SK-N-MC (cell line): ENCODE measurements at regions not wholly inside any gene's neighbourhood (a gene's known extent, or its start where the extent isn't known, plus 50 kb on each side); places are given as distances from the start of the nearest gene placed in this dataset.

ENCODE experiments used
- DNase-seq: peaks from one replicate; pipeline ENCODE4 v3.0.0-alpha.2; 2011; ENCODE audit warnings: low read depth, low spot score
- H3K27ac ChIP-seq: fragments of 200-600 bp; sonication (generic); 2 replicates; pipeline ENCODE4 v1.5.1; 2016; ENCODE audit warnings: mixed run types
- H3K36me3 ChIP-seq: fragments of 200-600 bp; sonication (generic); 2 replicates; pipeline ENCODE4 v1.6.1; 2017; ENCODE audit warnings: antibody characterized with exemption, low read length, mixed read lengths; ENCODE audit not compliant: insufficient read depth
- H3K4me3 ChIP-seq: fragments of 200-600 bp; sonication (generic); 2 replicates; pipeline ENCODE4 v1.5.1; 2016
- H3K9ac ChIP-seq: fragments of 200-600 bp; sonication (generic); 2 replicates; pipeline ENCODE4 v1.8.0; 2017; ENCODE audit warnings: mixed run types, mixed read lengths; ENCODE audit not compliant: insufficient read length
- H3K9me3 ChIP-seq: fragments of 200-600 bp; sonication (generic); 2 replicates; pipeline ENCODE4 v1.6.1; 2017; ENCODE audit warnings: low read depth, mild to moderate bottlenecking, antibody characterized with exemption, low read length, moderate library complexity, mixed read lengths
- EZH2 ChIP-seq: fragments of 200-600 bp; sonication (generic); IDR thresholded peaks from one replicate; pipeline ENCODE4 v1.6.1; 2017; ENCODE audit warnings: antibody characterized with exemption
- FOXP2 ChIP-seq: optimal IDR thresholded peaks from 2 replicates; pipeline ENCODE3; 2011; ENCODE audit warnings: mild to moderate bottlenecking, moderate library complexity; ENCODE audit not compliant: insufficient read depth; ENCODE audit errors: extremely low read length, control extremely low read depth
- POLR2AphosphoS5 ChIP-seq: IDR thresholded peaks from 2 replicates; pipeline ENCODE4 v1.6.1; 2012; ENCODE audit warnings: mild to moderate bottlenecking, low read depth, low read length, borderline replicate concordance

DNA sequence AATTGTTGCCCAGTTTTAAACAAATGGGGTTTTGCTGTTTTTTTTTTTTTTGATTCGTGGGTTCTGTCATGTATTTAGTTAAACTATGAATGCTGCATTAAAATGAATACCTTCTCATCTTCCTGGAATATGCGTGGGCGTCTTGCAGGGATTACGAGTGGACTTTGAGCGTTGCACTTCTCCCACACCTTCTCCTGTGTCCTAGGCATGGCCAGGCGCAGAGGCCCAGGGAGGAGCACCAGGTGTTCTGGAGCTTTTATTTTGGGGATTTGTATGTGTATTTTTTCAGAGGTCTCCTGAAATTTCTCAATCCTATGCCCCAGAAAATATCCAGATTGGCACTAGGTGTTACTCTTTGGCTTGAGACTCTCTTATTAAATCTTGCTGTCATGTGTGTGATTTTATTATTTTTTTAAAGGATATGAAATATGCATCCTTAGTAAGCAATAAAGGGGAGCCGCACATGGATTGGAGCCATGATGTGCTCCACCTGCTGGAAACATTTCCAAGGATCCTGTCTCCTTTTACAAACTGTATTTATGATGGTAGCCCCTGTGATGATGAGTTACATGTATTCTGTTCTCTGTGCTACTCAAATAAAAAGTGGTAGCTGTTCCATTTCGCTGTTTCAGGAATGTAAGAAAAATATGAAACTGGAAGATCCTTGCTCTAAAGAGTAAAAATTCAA lies 482.2 kb upstream of the KLF6 start:
- TF ChIP-seq POLR2AphosphoS5 (no peak), EZH2 (no peak), FOXP2 (no peak)
- no peaks in the 10 kb centered on the region for H3K9me3 ChIP-seq
- H3K9ac ChIP-seq = no peak overlapping the region
- H3K27ac ChIP-seq = no peak overlapping the region
- DNase-seq = no peak
- no peaks in the 10 kb centered on the region for H3K36me3 ChIP-seq
- H3K4me3 ChIP-seq = no peak overlapping the region

DNA sequence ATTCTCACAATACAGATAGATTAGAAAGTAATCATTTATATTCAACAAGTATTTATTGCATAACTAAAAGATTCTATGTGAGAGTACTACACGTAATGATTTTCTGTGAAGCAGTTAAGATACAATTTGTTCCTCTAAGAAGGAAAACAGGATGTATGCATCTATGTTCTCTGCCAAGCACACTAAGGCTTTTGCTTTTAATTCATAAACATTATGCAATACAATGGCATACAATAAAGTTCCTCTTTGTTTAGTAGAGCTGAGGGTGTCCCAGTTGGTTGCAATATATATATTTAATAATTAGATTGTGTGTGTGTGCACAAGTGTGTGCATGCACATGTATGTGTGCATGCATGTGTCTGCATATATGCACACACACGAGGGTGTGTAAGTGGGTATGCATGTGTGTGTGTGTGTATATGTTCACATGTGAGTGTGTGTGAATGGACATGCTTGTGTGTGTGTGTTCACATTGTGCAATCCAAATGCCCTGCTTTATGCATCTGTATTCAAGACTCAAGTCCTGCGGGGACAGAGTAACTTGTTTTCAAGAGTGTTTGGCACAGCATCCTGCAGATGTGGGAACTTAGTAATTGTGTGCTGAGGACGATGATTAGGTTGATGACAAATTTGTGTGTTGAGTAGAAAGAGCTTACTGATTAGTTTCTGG lies 481.5 kb upstream of the KLF6 start:
- no peak overlapping the region for H3K27ac ChIP-seq
- H3K9me3 ChIP-seq = no peaks in the 10 kb centered on the region
- H3K9ac ChIP-seq = no peak overlapping the region
- no peaks in the 10 kb centered on the region for H3K36me3 ChIP-seq
- DNase-seq = no peak
- TF ChIP-seq EZH2 (no peak), POLR2AphosphoS5 (no peak), FOXP2 (no peak)
- no peak overlapping the region for H3K4me3 ChIP-seq

DNA sequence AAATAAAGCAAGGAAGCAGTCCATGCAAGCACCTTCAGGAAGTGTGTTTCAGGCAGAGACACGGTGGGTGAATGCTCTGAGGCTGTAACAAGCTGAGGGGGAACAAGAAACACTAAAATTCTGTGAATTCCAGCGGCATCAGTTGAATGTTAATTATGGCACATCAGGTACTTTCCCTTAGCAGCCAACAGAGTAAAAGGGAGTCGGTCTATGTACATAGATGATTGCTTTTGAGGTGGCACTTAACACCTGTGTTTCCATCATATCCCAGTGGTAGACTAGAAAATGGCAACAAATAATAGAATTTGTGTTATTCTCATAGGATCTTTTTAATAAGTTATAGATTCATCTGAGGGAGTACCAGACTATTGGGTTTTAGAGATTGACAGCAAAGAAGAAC lies 481.0 kb upstream of the KLF6 start:
- no peak overlapping the region for H3K9ac ChIP-seq
- TF ChIP-seq FOXP2 (no peak), EZH2 (no peak), POLR2AphosphoS5 (no peak)
- no peak overlapping the region for H3K27ac ChIP-seq
- no peak overlapping the region for H3K4me3 ChIP-seq
- no peaks in the 10 kb centered on the region for H3K36me3 ChIP-seq
- H3K9me3 ChIP-seq = no peaks in the 10 kb centered on the region
- DNase-seq = no peak

DNA sequence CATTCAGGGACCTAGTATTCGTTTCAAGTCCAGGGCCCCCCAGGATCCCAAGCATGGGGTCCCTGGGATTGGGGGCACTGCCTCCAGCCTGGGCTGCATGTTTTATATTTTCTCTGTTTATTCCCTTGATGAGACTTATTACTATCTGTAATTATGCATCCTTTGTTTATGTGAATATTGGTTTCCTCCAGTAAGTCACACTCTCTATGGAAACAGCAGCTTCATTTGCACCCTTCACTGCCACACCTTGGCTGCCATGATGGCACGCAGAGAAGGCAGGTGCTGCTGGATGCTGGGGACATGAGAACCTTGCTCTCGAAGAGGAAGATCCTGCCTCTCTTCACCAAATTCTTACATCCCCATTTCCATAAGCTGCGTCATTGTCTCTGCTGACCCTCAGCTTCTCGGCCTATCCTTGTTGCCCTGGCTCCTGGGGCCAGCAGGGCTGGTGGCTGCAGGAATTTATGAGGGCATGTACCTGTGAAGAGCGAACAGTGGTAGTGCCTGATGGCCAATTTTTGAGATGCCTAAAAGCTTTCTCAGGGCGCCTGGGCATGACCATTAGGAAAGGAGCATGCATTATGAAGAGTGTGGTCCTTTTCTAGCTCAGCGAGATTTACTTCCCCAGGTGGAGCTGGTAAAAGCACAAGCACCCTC lies 479.3 kb upstream of the KLF6 start:
- DNase-seq = no peak
- no peak overlapping the region for H3K9ac ChIP-seq
- H3K4me3 ChIP-seq = no peak overlapping the region
- no peaks in the 10 kb centered on the region for H3K36me3 ChIP-seq
- no peaks in the 10 kb centered on the region for H3K9me3 ChIP-seq
- TF ChIP-seq FOXP2 (no peak), EZH2 (no peak), POLR2AphosphoS5 (no peak)
- no peak overlapping the region for H3K27ac ChIP-seq

DNA sequence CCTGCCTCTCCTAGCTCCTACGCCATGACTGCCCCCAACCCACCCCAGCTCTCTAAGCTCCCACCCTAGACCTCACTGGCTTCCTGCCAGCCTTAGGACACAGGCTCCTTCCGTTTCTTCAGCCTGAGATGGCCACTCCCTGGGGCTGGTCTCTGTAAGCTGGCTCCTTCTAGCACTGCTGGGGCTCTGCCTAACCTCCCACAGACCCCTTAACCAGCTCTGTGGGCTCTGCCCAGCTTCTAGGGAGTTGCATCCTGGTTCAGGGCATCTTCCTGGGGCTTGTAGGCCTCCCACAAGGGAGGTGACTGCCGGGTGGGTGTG lies 478.6 kb upstream of the KLF6 start:
- no peaks in the 10 kb centered on the region for H3K36me3 ChIP-seq
- DNase-seq = no peak
- TF ChIP-seq POLR2AphosphoS5 = no peak
- no peak for TF ChIP-seq EZH2
- no peak overlapping the region for H3K27ac ChIP-seq
- no peak overlapping the region for H3K9ac ChIP-seq
- no peak overlapping the region for H3K4me3 ChIP-seq
- H3K9me3 ChIP-seq = no peaks in the 10 kb centered on the region

DNA sequence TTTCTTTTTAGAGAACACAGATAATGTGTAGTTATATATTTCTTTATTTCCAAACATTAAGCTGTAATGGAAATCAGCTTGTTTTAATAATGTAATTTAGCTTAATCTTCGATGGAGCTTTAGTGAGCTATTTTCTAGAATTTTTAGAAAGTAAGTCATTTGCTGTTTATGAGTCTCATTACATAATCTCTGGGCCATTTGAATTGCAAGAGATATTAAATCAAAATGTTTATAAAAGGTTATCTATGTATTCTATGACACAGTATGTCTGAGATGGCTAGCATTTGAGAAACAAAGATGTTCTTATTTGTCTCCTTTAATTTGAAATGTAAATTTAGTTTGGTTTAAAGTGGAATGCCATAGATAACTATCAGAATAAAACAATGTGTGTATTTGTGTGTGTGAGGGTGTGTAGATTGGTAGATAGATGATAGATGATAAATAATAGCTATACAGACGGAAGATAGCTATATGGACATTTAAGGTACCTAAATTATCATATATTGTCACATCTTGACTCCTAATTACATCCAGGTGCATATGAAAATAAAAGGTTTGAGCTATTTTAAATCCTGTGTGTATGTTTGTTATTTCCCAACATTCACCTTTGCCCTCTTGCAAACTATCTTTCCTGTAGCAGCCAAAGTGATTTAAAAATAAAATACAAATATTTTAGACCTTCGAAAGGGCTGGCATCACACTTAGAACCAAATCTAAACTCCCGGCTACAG lies 478.0 kb upstream of the KLF6 start:
- DNase-seq = no peak
- no peak for TF ChIP-seq POLR2AphosphoS5
- TF ChIP-seq FOXP2 = no peak
- TF ChIP-seq EZH2 = no peak
- H3K4me3 ChIP-seq = no peak overlapping the region
- H3K9ac ChIP-seq = no peak overlapping the region
- no peak overlapping the region for H3K27ac ChIP-seq
- no peaks in the 10 kb centered on the region for H3K36me3 ChIP-seq
- H3K9me3 ChIP-seq = no peaks in the 10 kb centered on the region

DNA sequence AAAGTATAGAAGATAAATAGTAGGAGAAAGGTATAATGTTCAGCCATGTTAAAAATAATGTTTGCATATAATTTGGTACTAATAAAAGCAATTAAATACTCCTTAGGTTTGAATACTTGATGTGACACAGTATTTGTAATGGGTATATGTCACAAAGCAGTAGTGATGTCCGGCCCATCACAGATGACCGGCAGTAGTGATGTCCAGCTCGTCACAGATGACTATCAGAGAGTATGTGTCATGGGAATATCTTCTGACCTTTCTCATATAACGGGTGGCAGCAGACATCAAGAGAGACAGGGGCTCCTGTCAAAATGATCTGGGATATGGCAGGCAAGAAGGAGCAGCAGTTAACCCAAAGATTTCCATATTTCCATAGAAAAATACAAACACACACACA lies 477.4 kb upstream of the KLF6 start:
- Histone ChIP-seq H3K9ac (no peak overlapping the region), H3K36me3 (no peaks in the 10 kb centered on the region)

DNA sequence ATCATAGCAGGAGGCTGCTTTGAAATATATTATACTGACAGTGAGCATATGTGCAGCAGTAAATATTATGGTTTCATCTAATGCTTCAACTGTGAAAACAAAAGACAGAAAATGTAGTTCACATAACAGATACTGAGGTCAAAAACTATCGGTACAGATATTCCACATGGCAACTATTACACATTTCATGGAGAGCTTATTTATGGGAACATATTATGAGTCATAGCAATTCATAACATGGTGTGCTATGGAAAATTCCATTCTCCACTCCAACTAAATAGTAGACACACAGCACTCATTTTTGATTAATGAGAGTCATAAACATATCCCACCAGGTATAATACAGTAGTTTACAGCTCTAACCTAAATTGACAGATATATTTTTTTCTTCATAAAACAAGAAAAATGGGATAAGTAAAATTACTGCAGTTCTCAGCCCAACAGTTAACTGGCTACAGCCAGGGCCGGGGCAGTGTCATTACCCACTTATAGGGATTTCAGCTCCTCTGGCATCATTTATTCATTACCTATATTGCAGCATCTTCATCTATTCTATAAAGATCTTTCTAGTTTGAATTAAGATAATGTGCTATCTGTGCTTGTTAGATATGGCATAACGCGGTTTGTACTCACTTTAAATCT lies 475.6 kb upstream of the KLF6 start:
- no peak overlapping the region for H3K27ac ChIP-seq
- TF ChIP-seq POLR2AphosphoS5 = no peak
- no peak for TF ChIP-seq EZH2
- TF ChIP-seq FOXP2 = no peak
- H3K9ac ChIP-seq = no peak overlapping the region
- H3K4me3 ChIP-seq = no peak overlapping the region
- DNase-seq = no peak
- no peaks in the 10 kb centered on the region for H3K36me3 ChIP-seq
- no peaks in the 10 kb centered on the region for H3K9me3 ChIP-seq

More for the DNA sequence above, 477.4 kb upstream of the KLF6 start:
- Histone ChIP-seq H3K27ac (no peak overlapping the region), H3K4me3 (no peak overlapping the region), H3K9me3 (no peaks in the 10 kb centered on the region)
- TF ChIP-seq EZH2 (no peak), FOXP2 (no peak), POLR2AphosphoS5 (no peak)
- DNase-seq = no peak
